HCT116 (cell line): ENCODE measurements at regions not wholly inside any gene's neighbourhood (a gene's known extent, or its start where the extent isn't known, plus 50 kb on each side); places are given as distances from the start of the nearest gene placed in this dataset.

Experiments
- ATAC-seq: fragments of 200-7000 bp; cut with Tn5 transposase; 2 replicates; pipeline ENCODE4 v1.9.1; 2020; ENCODE audit warnings: mild to moderate bottlenecking, moderate library complexity
- BruUV-seq: library from RNA; stranded (reverse); fragments of 400-500 nt; replicated peaks from 2 replicates; lab custom pipeline; 2021; lab: Mats Ljungman, UMichigan
- CTCF ChIA-PET: fragments of 300-600 bp; sonication (Branson Sonifier 250); formaldehyde crosslinking; loops from one replicate; lab custom pipeline; 2021; ENCODE audit warnings: antibody characterized with exemption; lab: Charles Lee
- POLR2A ChIA-PET: fragments of 300-600, 350-600 bp; sonication (Branson Sonifier 250); formaldehyde crosslinking; loops from one replicate; lab custom pipeline; 2021; ENCODE audit warnings: antibody characterized with exemption; lab: Charles Lee
- RAD21 ChIA-PET, 2 experiments: fragments of 300-600 bp; sonication (Branson Sonifier 250); formaldehyde crosslinking; loops; one replicate each; lab custom pipeline; 2023; ENCODE audit warnings: low total read pairs in 2 of 2; ENCODE audit not compliant: uncharacterized antibody in 2 of 2, unreplicated experiment in 2 of 2, low non-redundant PET in 1 of 2; lab: Charles Lee
- DNase-seq: peaks from one replicate; pipeline ENCODE4 v3.0.0-alpha.2; 2010; ENCODE audit warnings: low read depth, low spot score
- H2AFZ ChIP-seq: fragments of 200-600 bp; shearing (Covaris generic), sonication (generic); 2 replicates; pipeline ENCODE4 v1.6.1; 2017; ENCODE audit warnings: low read depth, mixed run types, mixed read lengths, antibody characterized with exemption, low read length; ENCODE audit not compliant: poor library complexity, severe bottlenecking
- H3K27ac ChIP-seq: 2 replicates; pipeline ENCODE4 v1.5.1; 2012; ENCODE audit warnings: low read depth, low read length
- H3K27me3 ChIP-seq: fragments of 200-600 bp; sonication (generic); 2 replicates; pipeline ENCODE4 v1.6.1; 2016; ENCODE audit warnings: mixed run types, low read length, mixed read lengths; ENCODE audit not compliant: insufficient read depth
- H3K36me3 ChIP-seq, 2 experiments: fragments of 200-500 bp in 1 of 2; fragments of 200-600 bp in 1 of 2; sonication (Bioruptor generic) in 1 of 2; sonication (generic) in 1 of 2; 2 replicates each; pipeline versions ENCODE4 v1.5.1 to v1.6.1; 2014 to 2016; ENCODE audit warnings: low read length in 2 of 2, inconsistent platforms in 1 of 2, mixed read lengths in 1 of 2, mixed run types in 1 of 2; ENCODE audit not compliant: insufficient read depth in 2 of 2, control insufficient read depth in 1 of 2
- H3K4me1 ChIP-seq, 2 experiments: fragments of 200-600 bp in 1 of 2; sonication (generic) in 1 of 2; 2 replicates each; pipeline versions ENCODE4 v1.5.1 to v1.6.1; 2012 to 2017; ENCODE audit warnings: low read length in 2 of 2, inconsistent platforms in 1 of 2, mild to moderate bottlenecking in 1 of 2, mixed read lengths in 1 of 2, mixed run types in 1 of 2, moderate library complexity in 1 of 2; ENCODE audit not compliant: insufficient read depth in 2 of 2, control insufficient read depth in 1 of 2
- H3K4me2 ChIP-seq: fragments of 200-600 bp; sonication (generic); 2 replicates; pipeline ENCODE4 v1.6.1; 2017; ENCODE audit warnings: mixed run types, low read length, mixed read lengths
- H3K4me3 ChIP-seq, 2 experiments: fragments of 200-600 bp in 1 of 2; sonication (generic) in 1 of 2; replicated peaks in 1 of 2; 2 replicates each; pipeline ENCODE4 v1.5.1; 2011 to 2016; ENCODE audit warnings: low read length in 2 of 2, control low read depth in 1 of 2, low read depth in 1 of 2, mild to moderate bottlenecking in 1 of 2, mixed read lengths in 1 of 2, mixed run types in 1 of 2
- H3K79me2 ChIP-seq: fragments of 200-600 bp; sonication (generic); 2 replicates; pipeline ENCODE4 v1.6.1; 2017; ENCODE audit warnings: mild to moderate bottlenecking, mixed run types, low read length, moderate library complexity, mixed read lengths; ENCODE audit not compliant: insufficient read depth
- H3K9ac ChIP-seq: fragments of 200-600 bp; sonication (generic); 2 replicates; pipeline ENCODE4 v1.6.1; 2016; ENCODE audit warnings: low read length, mixed read lengths
- H3K9me2 ChIP-seq: fragments of 200-600 bp; sonication (generic), shearing (Covaris generic); 2 replicates; pipeline ENCODE4 v1.6.1; 2017; ENCODE audit warnings: mixed run types, mild to moderate bottlenecking, moderate library complexity; ENCODE audit not compliant: insufficient read depth
- H3K9me3 ChIP-seq, 2 experiments: fragments of 200-500 bp in 1 of 2; fragments of 200-600 bp in 1 of 2; sonication (Bioruptor generic) in 1 of 2; sonication (generic) in 1 of 2; 2 replicates each; pipeline ENCODE4 v1.6.1; 2014 to 2017; ENCODE audit warnings: low read length in 2 of 2, mixed read lengths in 2 of 2, inconsistent platforms in 1 of 2, low read depth in 1 of 2, mild to moderate bottlenecking in 1 of 2, mixed run types in 1 of 2, moderate library complexity in 1 of 2; ENCODE audit not compliant: control insufficient read depth in 1 of 2, insufficient read depth in 1 of 2
- H4K20me1 ChIP-seq: fragments of 200-600 bp; sonication (generic), shearing (Covaris generic); 2 replicates; pipeline ENCODE4 v1.6.1; 2017; ENCODE audit warnings: mixed run types, mild to moderate bottlenecking, moderate library complexity; ENCODE audit not compliant: insufficient read depth
- CEBPB ChIP-seq: IDR thresholded peaks from 2 replicates; pipeline ENCODE4 v1.6.1; 2012; ENCODE audit warnings: low read depth
- EGR1 ChIP-seq: IDR thresholded peaks from 2 replicates; pipeline ENCODE4 v1.6.1; 2012; ENCODE audit warnings: low read depth
- EZH2phosphoT487 ChIP-seq: fragments of 200-600 bp; IDR thresholded peaks from 2 replicates; pipeline ENCODE4 v1.6.1; 2018; ENCODE audit warnings: antibody characterized with exemption, borderline replicate concordance
- FOSL1 ChIP-seq: IDR thresholded peaks from 2 replicates; pipeline ENCODE4 v1.6.1; 2012; ENCODE audit warnings: low read depth
- JUND ChIP-seq: IDR thresholded peaks from 2 replicates; pipeline ENCODE4 v1.6.1; 2012
- POLR2AphosphoS5 ChIP-seq: IDR thresholded peaks from 2 replicates; pipeline ENCODE4 v1.6.1; 2011; ENCODE audit warnings: mild to moderate bottlenecking, low read depth, low read length, moderate library complexity
- SIN3A ChIP-seq: IDR thresholded peaks from 2 replicates; pipeline ENCODE4 v1.6.1; 2012; ENCODE audit warnings: low read depth
- SP1 ChIP-seq: IDR thresholded peaks from 2 replicates; pipeline ENCODE4 v1.6.1; 2012; ENCODE audit warnings: low read depth
- SRF ChIP-seq: IDR thresholded peaks from 2 replicates; pipeline ENCODE4 v1.6.1; 2012; ENCODE audit warnings: low read depth
- TCF7L2 ChIP-seq: IDR thresholded peaks from 2 replicates; pipeline ENCODE4 v1.7.0; 2011; ENCODE audit warnings: borderline replicate concordance, inconsistent platforms; ENCODE audit not compliant: insufficient read depth, insufficient read length; ENCODE audit errors: extremely low read depth
- YY1 ChIP-seq: IDR thresholded peaks from 2 replicates; pipeline ENCODE4 v1.6.1; 2011; ENCODE audit warnings: low read length, low read depth, moderate library complexity, mild to moderate bottlenecking; ENCODE audit not compliant: insufficient replicate concordance; ENCODE audit errors: extremely low read depth
- ZFX ChIP-seq: fragments of 450-650 bp; IDR thresholded peaks from 2 replicates; pipeline ENCODE4 v1.6.1; 2017
- intact Hi-C: fragments of 100-400 bp; cut with micrococcal nuclease; formaldehyde crosslinking; loops from 2 replicates; pipeline ENCODE4 v1.10.0; 2022
- TF ChIP-seq, protein P1 (sequence below): IDR thresholded peaks from 2 replicates; pipeline ENCODE4 v1.6.1; 2012
- TF ChIP-seq, protein P2 (sequence below): IDR thresholded peaks from 2 replicates; pipeline ENCODE4 v1.6.1; 2011; ENCODE audit warnings: mild to moderate bottlenecking, low read length, moderate library complexity; ENCODE audit not compliant: insufficient replicate concordance; ENCODE audit errors: extremely low read depth
- TF ChIP-seq, protein P3 (sequence below): IDR thresholded peaks from 2 replicates; pipeline ENCODE4 v1.6.1; 2012; ENCODE audit warnings: low read depth
- TF ChIP-seq, protein P4 (sequence below), 3 experiments: fragments of 200-600 bp in 1 of 3; sonication (generic) in 1 of 3; IDR thresholded peaks in 2 of 3; conservative IDR thresholded peaks in 1 of 3; 2 replicates each; pipeline ENCODE4 v1.5.1; 2012 to 2017; ENCODE audit warnings: low read depth in 2 of 3, low read length in 2 of 3, antibody characterized with exemption in 1 of 3, borderline replicate concordance in 1 of 3, control low read depth in 1 of 3, mild to moderate bottlenecking in 1 of 3, mixed read lengths in 1 of 3, mixed run types in 1 of 3, moderate library complexity in 1 of 3; ENCODE audit not compliant: insufficient read depth in 1 of 3

DNA sequence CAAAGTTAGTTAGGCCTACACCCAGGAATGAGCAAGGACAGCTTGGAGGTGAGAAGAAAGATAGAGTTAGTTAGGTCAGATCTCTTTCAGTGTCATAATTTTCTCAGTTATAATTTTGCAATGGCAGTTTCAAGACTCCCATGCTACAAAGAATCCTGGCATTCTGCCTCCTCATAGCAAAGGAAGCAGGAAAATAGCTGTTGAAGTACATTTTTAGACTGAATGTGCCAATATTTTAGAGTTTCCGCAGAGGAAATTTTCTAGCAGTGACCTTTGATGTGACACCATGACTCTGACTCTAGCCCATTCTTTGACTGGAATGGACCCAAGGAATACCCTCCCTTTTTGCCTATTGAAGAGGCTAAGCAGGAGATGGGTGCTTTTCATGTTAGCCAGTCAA is 371.7 kb downstream of the PIK3C3 start:
- Histone ChIP-seq H3K79me2 (no peaks in the 10 kb centered on the region), H3K9ac (no peak overlapping the region), H4K20me1 (no peaks in the 10 kb centered on the region), H3K27ac (no peak overlapping the region), H2AFZ (no peak overlapping the region), H3K4me3 (no peak overlapping the region), H3K9me2 (no peaks in the 10 kb centered on the region), H3K36me3 (no peaks in the 10 kb centered on the region), H3K4me2 (no peak overlapping the region), H3K4me1 (no peaks in the 10 kb centered on the region), H3K9me3 (peaks cover 0 to 20% of the 10 kb centered on the region in 2 experiments; a peak in 2 of 4 replicates), H3K27me3 (no peaks in the 10 kb centered on the region)
- ChIA-PET POLR2A (no interaction called here), RAD21 (no interaction called here), CTCF (no interaction called here)
- BruUV-seq: no TSS peak
- intact Hi-C loops: no loop called here
- TF ChIP-seq CEBPB (no peak), EZH2phosphoT487 (no peak), ZFX (no peak), POLR2AphosphoS5 (no peak), SIN3A (no peak), JUND (no peak), SP1 (no peak), FOSL1 (no peak), EGR1 (no peak), SRF (no peak), YY1 (no peak), TCF7L2 (no peak)
- TF ChIP-seq, protein P1, sequence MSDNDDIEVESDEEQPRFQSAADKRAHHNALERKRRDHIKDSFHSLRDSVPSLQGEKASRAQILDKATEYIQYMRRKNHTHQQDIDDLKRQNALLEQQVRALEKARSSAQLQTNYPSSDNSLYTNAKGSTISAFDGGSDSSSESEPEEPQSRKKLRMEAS: no peak
- TF ChIP-seq, protein P2, sequence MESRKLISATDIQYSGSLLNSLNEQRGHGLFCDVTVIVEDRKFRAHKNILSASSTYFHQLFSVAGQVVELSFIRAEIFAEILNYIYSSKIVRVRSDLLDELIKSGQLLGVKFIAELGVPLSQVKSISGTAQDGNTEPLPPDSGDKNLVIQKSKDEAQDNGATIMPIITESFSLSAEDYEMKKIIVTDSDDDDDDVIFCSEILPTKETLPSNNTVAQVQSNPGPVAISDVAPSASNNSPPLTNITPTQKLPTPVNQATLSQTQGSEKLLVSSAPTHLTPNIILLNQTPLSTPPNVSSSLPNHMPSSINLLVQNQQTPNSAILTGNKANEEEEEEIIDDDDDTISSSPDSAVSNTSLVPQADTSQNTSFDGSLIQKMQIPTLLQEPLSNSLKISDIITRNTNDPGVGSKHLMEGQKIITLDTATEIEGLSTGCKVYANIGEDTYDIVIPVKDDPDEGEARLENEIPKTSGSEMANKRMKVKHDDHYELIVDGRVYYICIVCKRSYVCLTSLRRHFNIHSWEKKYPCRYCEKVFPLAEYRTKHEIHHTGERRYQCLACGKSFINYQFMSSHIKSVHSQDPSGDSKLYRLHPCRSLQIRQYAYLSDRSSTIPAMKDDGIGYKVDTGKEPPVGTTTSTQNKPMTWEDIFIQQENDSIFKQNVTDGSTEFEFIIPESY: no peak
- TF ChIP-seq, protein P3, sequence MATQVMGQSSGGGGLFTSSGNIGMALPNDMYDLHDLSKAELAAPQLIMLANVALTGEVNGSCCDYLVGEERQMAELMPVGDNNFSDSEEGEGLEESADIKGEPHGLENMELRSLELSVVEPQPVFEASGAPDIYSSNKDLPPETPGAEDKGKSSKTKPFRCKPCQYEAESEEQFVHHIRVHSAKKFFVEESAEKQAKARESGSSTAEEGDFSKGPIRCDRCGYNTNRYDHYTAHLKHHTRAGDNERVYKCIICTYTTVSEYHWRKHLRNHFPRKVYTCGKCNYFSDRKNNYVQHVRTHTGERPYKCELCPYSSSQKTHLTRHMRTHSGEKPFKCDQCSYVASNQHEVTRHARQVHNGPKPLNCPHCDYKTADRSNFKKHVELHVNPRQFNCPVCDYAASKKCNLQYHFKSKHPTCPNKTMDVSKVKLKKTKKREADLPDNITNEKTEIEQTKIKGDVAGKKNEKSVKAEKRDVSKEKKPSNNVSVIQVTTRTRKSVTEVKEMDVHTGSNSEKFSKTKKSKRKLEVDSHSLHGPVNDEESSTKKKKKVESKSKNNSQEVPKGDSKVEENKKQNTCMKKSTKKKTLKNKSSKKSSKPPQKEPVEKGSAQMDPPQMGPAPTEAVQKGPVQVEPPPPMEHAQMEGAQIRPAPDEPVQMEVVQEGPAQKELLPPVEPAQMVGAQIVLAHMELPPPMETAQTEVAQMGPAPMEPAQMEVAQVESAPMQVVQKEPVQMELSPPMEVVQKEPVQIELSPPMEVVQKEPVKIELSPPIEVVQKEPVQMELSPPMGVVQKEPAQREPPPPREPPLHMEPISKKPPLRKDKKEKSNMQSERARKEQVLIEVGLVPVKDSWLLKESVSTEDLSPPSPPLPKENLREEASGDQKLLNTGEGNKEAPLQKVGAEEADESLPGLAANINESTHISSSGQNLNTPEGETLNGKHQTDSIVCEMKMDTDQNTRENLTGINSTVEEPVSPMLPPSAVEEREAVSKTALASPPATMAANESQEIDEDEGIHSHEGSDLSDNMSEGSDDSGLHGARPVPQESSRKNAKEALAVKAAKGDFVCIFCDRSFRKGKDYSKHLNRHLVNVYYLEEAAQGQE: no peak
- TF ChIP-seq, protein P4, sequence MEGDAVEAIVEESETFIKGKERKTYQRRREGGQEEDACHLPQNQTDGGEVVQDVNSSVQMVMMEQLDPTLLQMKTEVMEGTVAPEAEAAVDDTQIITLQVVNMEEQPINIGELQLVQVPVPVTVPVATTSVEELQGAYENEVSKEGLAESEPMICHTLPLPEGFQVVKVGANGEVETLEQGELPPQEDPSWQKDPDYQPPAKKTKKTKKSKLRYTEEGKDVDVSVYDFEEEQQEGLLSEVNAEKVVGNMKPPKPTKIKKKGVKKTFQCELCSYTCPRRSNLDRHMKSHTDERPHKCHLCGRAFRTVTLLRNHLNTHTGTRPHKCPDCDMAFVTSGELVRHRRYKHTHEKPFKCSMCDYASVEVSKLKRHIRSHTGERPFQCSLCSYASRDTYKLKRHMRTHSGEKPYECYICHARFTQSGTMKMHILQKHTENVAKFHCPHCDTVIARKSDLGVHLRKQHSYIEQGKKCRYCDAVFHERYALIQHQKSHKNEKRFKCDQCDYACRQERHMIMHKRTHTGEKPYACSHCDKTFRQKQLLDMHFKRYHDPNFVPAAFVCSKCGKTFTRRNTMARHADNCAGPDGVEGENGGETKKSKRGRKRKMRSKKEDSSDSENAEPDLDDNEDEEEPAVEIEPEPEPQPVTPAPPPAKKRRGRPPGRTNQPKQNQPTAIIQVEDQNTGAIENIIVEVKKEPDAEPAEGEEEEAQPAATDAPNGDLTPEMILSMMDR (IDR thresholded peaks at IDR 0.05 in 2 of 3, conservative IDR thresholded peaks at IDR 0.05 in 1 of 3; ENCODE audit: borderline replicate concordance in 1 of 3, insufficient read depth in 1 of 3, low read depth in 2 of 3, low read length in 2 of 3): no peak
- ATAC-seq (no peak), DNase-seq (no peak)
